OCI-LY3 (cell line): ENCODE measurements at regions not wholly inside any gene's neighbourhood (a gene's known extent, or its start where the extent isn't known, plus 50 kb on each side); places are given as distances from the start of the nearest gene placed in this dataset.

Experiments
- EZH2phosphoT487 ChIP-seq: fragments of 200-600 bp; shearing (Covaris generic); IDR thresholded peaks from 2 replicates; pipeline ENCODE4 v1.6.1; 2018; ENCODE audit warnings: antibody characterized with exemption, mixed run types, low read depth
- TF ChIP-seq, protein P1 (sequence below): fragments of 200-600, 300-600 bp; sonication (generic); IDR thresholded peaks from 2 replicates; pipeline ENCODE4 v1.5.1; 2014; ENCODE audit warnings: antibody characterized with exemption, low read length, low read depth

DNA sequence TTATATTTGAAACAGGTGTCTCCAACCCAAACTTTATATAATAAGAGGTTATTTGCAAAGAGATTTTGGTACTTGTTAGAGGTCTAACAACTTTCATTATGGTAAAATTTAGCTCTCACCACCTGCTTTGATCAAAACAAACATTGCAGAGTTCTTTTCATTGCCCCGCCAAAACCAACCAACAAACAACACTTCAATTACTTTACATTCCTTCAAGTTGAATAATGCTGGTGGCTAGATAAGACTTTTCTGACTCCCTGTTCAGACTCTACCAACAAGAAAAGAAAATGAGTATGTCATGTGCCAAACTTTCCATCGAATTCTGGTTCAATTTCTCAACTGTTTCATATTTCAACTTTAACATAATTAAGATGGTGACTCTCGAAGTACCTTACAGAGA lies 311.1 kb downstream of the ADGRG6 start:
- TF ChIP-seq, protein P1, sequence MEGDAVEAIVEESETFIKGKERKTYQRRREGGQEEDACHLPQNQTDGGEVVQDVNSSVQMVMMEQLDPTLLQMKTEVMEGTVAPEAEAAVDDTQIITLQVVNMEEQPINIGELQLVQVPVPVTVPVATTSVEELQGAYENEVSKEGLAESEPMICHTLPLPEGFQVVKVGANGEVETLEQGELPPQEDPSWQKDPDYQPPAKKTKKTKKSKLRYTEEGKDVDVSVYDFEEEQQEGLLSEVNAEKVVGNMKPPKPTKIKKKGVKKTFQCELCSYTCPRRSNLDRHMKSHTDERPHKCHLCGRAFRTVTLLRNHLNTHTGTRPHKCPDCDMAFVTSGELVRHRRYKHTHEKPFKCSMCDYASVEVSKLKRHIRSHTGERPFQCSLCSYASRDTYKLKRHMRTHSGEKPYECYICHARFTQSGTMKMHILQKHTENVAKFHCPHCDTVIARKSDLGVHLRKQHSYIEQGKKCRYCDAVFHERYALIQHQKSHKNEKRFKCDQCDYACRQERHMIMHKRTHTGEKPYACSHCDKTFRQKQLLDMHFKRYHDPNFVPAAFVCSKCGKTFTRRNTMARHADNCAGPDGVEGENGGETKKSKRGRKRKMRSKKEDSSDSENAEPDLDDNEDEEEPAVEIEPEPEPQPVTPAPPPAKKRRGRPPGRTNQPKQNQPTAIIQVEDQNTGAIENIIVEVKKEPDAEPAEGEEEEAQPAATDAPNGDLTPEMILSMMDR: no peak
- TF ChIP-seq EZH2phosphoT487: no peak
